ENCODE measurements at regions not wholly inside any gene's neighbourhood (a gene's known extent, or its start where the extent isn't known, plus 50 kb on each side); places are given as distances from the start of the nearest gene placed in this dataset.

GRCh38 chr20:23156170-23156841, 70.2 kb upstream of the CD93 start:
- TF ChIP-seq ZNF747 (tag by site-specific recombination; IDR thresholded peaks at IDR 0.05) (no peak), PATZ1 (tag by site-specific recombination; IDR thresholded peaks at IDR 0.05) (no peak)
- TF ChIP-seq, protein P1, sequence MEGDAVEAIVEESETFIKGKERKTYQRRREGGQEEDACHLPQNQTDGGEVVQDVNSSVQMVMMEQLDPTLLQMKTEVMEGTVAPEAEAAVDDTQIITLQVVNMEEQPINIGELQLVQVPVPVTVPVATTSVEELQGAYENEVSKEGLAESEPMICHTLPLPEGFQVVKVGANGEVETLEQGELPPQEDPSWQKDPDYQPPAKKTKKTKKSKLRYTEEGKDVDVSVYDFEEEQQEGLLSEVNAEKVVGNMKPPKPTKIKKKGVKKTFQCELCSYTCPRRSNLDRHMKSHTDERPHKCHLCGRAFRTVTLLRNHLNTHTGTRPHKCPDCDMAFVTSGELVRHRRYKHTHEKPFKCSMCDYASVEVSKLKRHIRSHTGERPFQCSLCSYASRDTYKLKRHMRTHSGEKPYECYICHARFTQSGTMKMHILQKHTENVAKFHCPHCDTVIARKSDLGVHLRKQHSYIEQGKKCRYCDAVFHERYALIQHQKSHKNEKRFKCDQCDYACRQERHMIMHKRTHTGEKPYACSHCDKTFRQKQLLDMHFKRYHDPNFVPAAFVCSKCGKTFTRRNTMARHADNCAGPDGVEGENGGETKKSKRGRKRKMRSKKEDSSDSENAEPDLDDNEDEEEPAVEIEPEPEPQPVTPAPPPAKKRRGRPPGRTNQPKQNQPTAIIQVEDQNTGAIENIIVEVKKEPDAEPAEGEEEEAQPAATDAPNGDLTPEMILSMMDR (tag by site-specific recombination; IDR thresholded peaks at IDR 0.05) = no peak
- TF ChIP-seq, protein P2, sequence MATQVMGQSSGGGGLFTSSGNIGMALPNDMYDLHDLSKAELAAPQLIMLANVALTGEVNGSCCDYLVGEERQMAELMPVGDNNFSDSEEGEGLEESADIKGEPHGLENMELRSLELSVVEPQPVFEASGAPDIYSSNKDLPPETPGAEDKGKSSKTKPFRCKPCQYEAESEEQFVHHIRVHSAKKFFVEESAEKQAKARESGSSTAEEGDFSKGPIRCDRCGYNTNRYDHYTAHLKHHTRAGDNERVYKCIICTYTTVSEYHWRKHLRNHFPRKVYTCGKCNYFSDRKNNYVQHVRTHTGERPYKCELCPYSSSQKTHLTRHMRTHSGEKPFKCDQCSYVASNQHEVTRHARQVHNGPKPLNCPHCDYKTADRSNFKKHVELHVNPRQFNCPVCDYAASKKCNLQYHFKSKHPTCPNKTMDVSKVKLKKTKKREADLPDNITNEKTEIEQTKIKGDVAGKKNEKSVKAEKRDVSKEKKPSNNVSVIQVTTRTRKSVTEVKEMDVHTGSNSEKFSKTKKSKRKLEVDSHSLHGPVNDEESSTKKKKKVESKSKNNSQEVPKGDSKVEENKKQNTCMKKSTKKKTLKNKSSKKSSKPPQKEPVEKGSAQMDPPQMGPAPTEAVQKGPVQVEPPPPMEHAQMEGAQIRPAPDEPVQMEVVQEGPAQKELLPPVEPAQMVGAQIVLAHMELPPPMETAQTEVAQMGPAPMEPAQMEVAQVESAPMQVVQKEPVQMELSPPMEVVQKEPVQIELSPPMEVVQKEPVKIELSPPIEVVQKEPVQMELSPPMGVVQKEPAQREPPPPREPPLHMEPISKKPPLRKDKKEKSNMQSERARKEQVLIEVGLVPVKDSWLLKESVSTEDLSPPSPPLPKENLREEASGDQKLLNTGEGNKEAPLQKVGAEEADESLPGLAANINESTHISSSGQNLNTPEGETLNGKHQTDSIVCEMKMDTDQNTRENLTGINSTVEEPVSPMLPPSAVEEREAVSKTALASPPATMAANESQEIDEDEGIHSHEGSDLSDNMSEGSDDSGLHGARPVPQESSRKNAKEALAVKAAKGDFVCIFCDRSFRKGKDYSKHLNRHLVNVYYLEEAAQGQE (tag by site-specific recombination; IDR thresholded peaks at IDR 0.05) = no peak
